GM19372 (cell line): ENCODE measurements at regions not wholly inside any gene's neighbourhood (a gene's known extent, or its start where the extent isn't known, plus 50 kb on each side); places are given as distances from the start of the nearest gene placed in this dataset.
"Not testable (repeated sequence)": the region's sequence is repeated elsewhere in the genome, so short reads cannot be mapped to it uniquely, and the experiment has no call there.

Experiments
- ATAC-seq: cut with Tn5 transposase; IDR thresholded peaks from one replicate; pipeline ENCODE4 v1.9.1; 2021; ENCODE audit warnings: mild to moderate bottlenecking, low read depth, moderate library complexity; ENCODE audit not compliant: unreplicated experiment

GRCh38 chr14:55802986-55803872 lies 223.2 kb downstream of the KTN1 start:
- no peak for ATAC-seq

GRCh38 chr14:55803873-55804553 lies 224.0 kb downstream of the KTN1 start:
- no peak for ATAC-seq

- ATAC-seq, result no peak
Observed at GRCh38 chr14:55805250-55805649, 225.2 kb downstream of the KTN1 start.

- no peak for ATAC-seq
Observed at GRCh38 chr14:55807053-55807880, 227.3 kb downstream of the KTN1 start.

- ATAC-seq, result no peak
Observed at GRCh38 chr14:55807881-55808379, 227.9 kb downstream of the KTN1 start.

- ATAC-seq, result no peak
Observed at GRCh38 chr14:55813630-55814029, 233.6 kb downstream of the KTN1 start.

- no peak for ATAC-seq
Observed at GRCh38 chr14:55814064-55814463, 234.1 kb downstream of the KTN1 start.

- no peak for ATAC-seq
Observed at GRCh38 chr14:55814873-55815272, 234.9 kb downstream of the KTN1 start.

GRCh38 chr14:55816225-55816624 lies 236.2 kb downstream of the KTN1 start:
- ATAC-seq, result no peak

GRCh38 chr14:55819610-55820304 lies 239.8 kb downstream of the KTN1 start:
- ATAC-seq, result peak; percentile 78

GRCh38 chr14:55822906-55823305 lies 242.9 kb downstream of the KTN1 start:
- no peak for ATAC-seq

GRCh38 chr14:55832122-55832911 lies 252.3 kb downstream of the KTN1 start:
- no peak for ATAC-seq

- ATAC-seq, result no peak
Observed at GRCh38 chr14:55832974-55833373, 253.0 kb downstream of the KTN1 start.

- ATAC-seq, result no peak
Observed at GRCh38 chr14:55834390-55834789, 254.4 kb downstream of the KTN1 start.

- ATAC-seq, result no peak
Observed at GRCh38 chr14:55835985-55836384, 256.0 kb downstream of the KTN1 start.

GRCh38 chr14:55837467-55837866 lies 257.5 kb downstream of the KTN1 start:
- ATAC-seq, result no peak

- ATAC-seq, result no peak
Observed at GRCh38 chr14:55838529-55839052, 258.6 kb downstream of the KTN1 start.

GRCh38 chr14:55839301-55839947 lies 259.4 kb downstream of the KTN1 start:
- not testable (repeated sequence) for ATAC-seq

- ATAC-seq, result no peak
Observed at GRCh38 chr14:55840821-55841220, 260.8 kb downstream of the KTN1 start.
